CD4-positive, alpha-beta T cell (primary cell): ENCODE measurements at regions not wholly inside any gene's neighbourhood (a gene's known extent, or its start where the extent isn't known, plus 50 kb on each side); places are given as distances from the start of the nearest gene placed in this dataset.

Experiments
- ATAC-seq: fragments of 200-7000 bp; cut with Tn5 transposase; one replicate; pipeline ENCODE4 v1.10.0; 2022; ENCODE audit warnings: mild to moderate bottlenecking; ENCODE audit not compliant: poor library complexity
- CTCF ChIA-PET: fragments of 350-600 bp; sonication (Branson Sonifier 250); formaldehyde crosslinking; loops from one replicate; lab custom pipeline; 2021; ENCODE audit warnings: antibody characterized with exemption, inconsistent platforms; lab: Charles Lee
- POLR2A ChIA-PET: fragments of 350-600 bp; sonication (Branson Sonifier 250); formaldehyde crosslinking; loops from one replicate; lab custom pipeline; 2021; ENCODE audit warnings: antibody characterized with exemption, inconsistent platforms; lab: Charles Lee
- DNase-seq, 14 experiments: peaks; one replicate each; pipeline ENCODE4 v3.0.0-alpha.2; 2013 to 2020; ENCODE audit warnings: mixed read lengths in 2 of 14
- H3K27ac ChIP-seq, 2 donors: one replicate each; pipeline versions ENCODE4 v1.5.1 to v1.7.0; 2013; ENCODE audit warnings: low read length in 2 of 2, low read depth in 1 of 2, mild to moderate bottlenecking in 1 of 2
- H3K27me3 ChIP-seq, 2 experiments: 1 replicate in 1 of 2; 2 replicates in 1 of 2; pipeline versions ENCODE4 v1.6.1 to v1.7.0; 2013; ENCODE audit warnings: low read length in 2 of 2, control low read depth in 1 of 2, mild to moderate bottlenecking in 1 of 2, moderate library complexity in 1 of 2; ENCODE audit not compliant: insufficient read depth in 2 of 2, control insufficient read depth in 1 of 2
- H3K36me3 ChIP-seq: one replicate; pipeline ENCODE4 v1.6.1; 2013; ENCODE audit warnings: low read length, control low read depth; ENCODE audit not compliant: insufficient read depth
- H3K4me1 ChIP-seq: one replicate; pipeline ENCODE4 v1.6.1; 2013; ENCODE audit warnings: low read length, control low read depth; ENCODE audit not compliant: insufficient read depth
- H3K4me3 ChIP-seq: one replicate; pipeline ENCODE4 v1.5.1; 2013; ENCODE audit warnings: mild to moderate bottlenecking, low read length, moderate library complexity
- H3K9me3 ChIP-seq, 2 experiments: 1 replicate in 1 of 2; 2 replicates in 1 of 2; pipeline versions ENCODE4 v1.6.1 to v1.7.0; 2013; ENCODE audit warnings: low read length in 2 of 2, mild to moderate bottlenecking in 2 of 2, control low read depth in 1 of 2, moderate library complexity in 1 of 2; ENCODE audit not compliant: control insufficient read depth in 1 of 2, insufficient read depth in 1 of 2
- H3K27ac Mint-ChIP-seq: one replicate; pipeline ENCODE4 v1.8.0; 2020; ENCODE audit warnings: mixed read lengths
- H3K27me3 Mint-ChIP-seq: one replicate; pipeline ENCODE4 v1.8.0; 2021; ENCODE audit warnings: mixed read lengths
- H3K36me3 Mint-ChIP-seq: one replicate; pipeline ENCODE4 v1.8.0; 2021; ENCODE audit warnings: low read depth, mixed read lengths
- H3K4me1 Mint-ChIP-seq: one replicate; pipeline ENCODE4 v1.8.0; 2021; ENCODE audit warnings: low read depth, mixed read lengths
- H3K4me3 Mint-ChIP-seq: one replicate; pipeline ENCODE4 v1.8.0; 2020; ENCODE audit warnings: mild to moderate bottlenecking, mixed read lengths
- H3K9me3 Mint-ChIP-seq: one replicate; pipeline ENCODE4 v1.8.0; 2020; ENCODE audit warnings: mixed read lengths
- CTCF ChIP-seq: fragments of 200-600 bp; IDR thresholded peaks from one replicate; pipeline ENCODE4 v1.8.0; 2022; ENCODE audit warnings: antibody characterized with exemption, mild to moderate bottlenecking
- intact Hi-C, 2 experiments: fragments of 100-400 bp; cut with DNase I in 1 of 2; cut with micrococcal nuclease in 1 of 2; formaldehyde crosslinking; loops; one replicate each; pipeline versions ENCODE4 v1.15.1 to v1.9.0; 2023 to 2025; cut with DNase I, micrococcal nuclease

GRCh38 chr3:14594234-14594633, 54.1 kb upstream of the GRIP2 start:
- Mint-ChIP-seq H3K4me3 (no peak overlapping the region), H3K9me3 (peaks cover 11% of the 10 kb centered on the region), H3K27ac (no peak overlapping the region), H3K4me1 (no peaks in the 10 kb centered on the region), H3K27me3 (peaks cover 46% of the 10 kb centered on the region), H3K36me3 (no peaks in the 10 kb centered on the region)
- no peak for ATAC-seq
- Histone ChIP-seq H3K27ac (no peak overlapping the region), H3K27me3 (peaks cover 11 to 20% of the 10 kb centered on the region in 2 experiments), H3K4me3 (no peak overlapping the region), H3K9me3 (peaks cover 0 to 15% of the 10 kb centered on the region in 2 experiments), H3K4me1 (no peaks in the 10 kb centered on the region), H3K36me3 (no peaks in the 10 kb centered on the region)
- ChIA-PET CTCF (interaction anchor here (0.6 kb wide), 1 partner anchor 67 kb away, joined by 3 read pairs; no protein-coding TSS in a partner anchor), POLR2A (no interaction called here)
- intact Hi-C loops: no loop called here
- TF ChIP-seq CTCF: no peak
- DNase-seq: no peak

GRCh38 chr3:14595561-14595960, 55.4 kb upstream of the GRIP2 start:
- no peak overlapping the region for H3K27ac ChIP-seq
- Mint-ChIP-seq H3K4me3 (no peak overlapping the region), H3K9me3 (peaks cover 11% of the 10 kb centered on the region), H3K27me3 (peaks cover 53% of the 10 kb centered on the region), H3K4me1 (no peaks in the 10 kb centered on the region), H3K36me3 (no peaks in the 10 kb centered on the region), H3K27ac (no peak overlapping the region)
- TF ChIP-seq CTCF: no peak
- DNase-seq (no peak), ATAC-seq (no peak)
- ChIA-PET CTCF (no interaction called here), POLR2A (no interaction called here)
- H3K4me3 ChIP-seq: no peak overlapping the region
- no peaks in the 10 kb centered on the region for H3K4me1 ChIP-seq
- H3K27me3 ChIP-seq: peaks cover 22 to 28% of the 10 kb centered on the region in 2 experiments
- H3K9me3 ChIP-seq: peaks cover 0 to 15% of the 10 kb centered on the region in 2 experiments
- no peaks in the 10 kb centered on the region for H3K36me3 ChIP-seq
- intact Hi-C loops: no loop called here

DNA sequence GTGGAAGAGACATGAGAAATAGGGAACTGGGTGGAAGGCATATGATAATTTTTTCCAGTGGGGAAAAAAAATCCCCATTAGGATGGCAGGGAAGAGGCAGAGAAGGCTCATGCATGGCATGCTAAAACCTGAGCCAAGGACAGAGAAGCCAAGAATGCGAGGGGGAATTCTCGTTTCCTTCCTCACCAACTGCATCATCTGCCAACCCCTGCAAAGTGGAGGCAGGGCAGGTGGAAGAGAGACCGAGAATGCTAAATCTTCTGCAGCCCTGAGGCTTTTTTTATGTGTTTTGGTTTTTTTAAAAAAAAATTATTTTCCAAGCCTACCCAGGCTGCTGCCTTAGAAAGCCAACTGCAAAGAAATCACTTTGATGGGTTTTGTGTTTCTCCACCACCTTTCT, 54.3 kb upstream of the CCDC174 start:
- DNase-seq (no peak), ATAC-seq (no peak)
- H3K4me1 Mint-ChIP-seq: no peaks in the 10 kb centered on the region
- H3K27me3 Mint-ChIP-seq: peaks cover 67% of the 10 kb centered on the region
- TF ChIP-seq CTCF: no peak
- ChIA-PET CTCF (no interaction called here), POLR2A (no interaction called here)
- peaks cover 3% of the 10 kb centered on the region for H3K4me1 ChIP-seq
- no peak overlapping the region for H3K4me3 ChIP-seq
- intact Hi-C loops: no loop called here
- H3K27ac ChIP-seq: no peak overlapping the region
- H3K27me3 ChIP-seq: peaks cover 38 to 43% of the 10 kb centered on the region in 2 experiments
- H3K27ac Mint-ChIP-seq: no peak overlapping the region
- no peaks in the 10 kb centered on the region for H3K36me3 Mint-ChIP-seq
- peaks cover 11% of the 10 kb centered on the region for H3K9me3 Mint-ChIP-seq
- H3K36me3 ChIP-seq: no peaks in the 10 kb centered on the region
- H3K4me3 Mint-ChIP-seq: no peak overlapping the region
- peaks cover 0 to 27% of the 10 kb centered on the region in 2 experiments for H3K9me3 ChIP-seq
